Stimulated activated naive CD4-positive, alpha-beta T cell treated with Interleukin-2 at 50 U/mL for 16 hours (primary cell): ENCODE measurements at regions not wholly inside any gene's neighbourhood (a gene's known extent, or its start where the extent isn't known, plus 50 kb on each side); places are given as distances from the start of the nearest gene placed in this dataset.
"Not testable (repeated sequence)": the region's sequence is repeated elsewhere in the genome, so short reads cannot be mapped to it uniquely, and the experiment has no call there.

ENCODE experiments used
- DNase-seq: peaks from one replicate; lab custom pipeline; 2025; lab: John Stamatoyannopoulos, UW

GRCh38 chr5:83001796-83002381 is 75.3 kb downstream of the TMEM167A start:
- DNase-seq = no peak

GRCh38 chr5:83000922-83001321 is 76.3 kb downstream of the TMEM167A start:
- no peak for DNase-seq

GRCh38 chr5:83000428-83000827 is 76.8 kb downstream of the TMEM167A start:
- no peak for DNase-seq

- no peak for DNase-seq
These were observed 83.8 kb downstream of the TMEM167A start for GRCh38 chr5:82993416-82993815.

GRCh38 chr5:82992646-82993045 is 84.5 kb downstream of the TMEM167A start:
- no peak for DNase-seq

GRCh38 chr5:82991678-82992323 is 85.4 kb downstream of the TMEM167A start:
- DNase-seq = no peak

- no peak for DNase-seq
These were observed 86.1 kb downstream of the TMEM167A start for GRCh38 chr5:82991059-82991458.

- no peak for DNase-seq
These were observed 90.0 kb downstream of the TMEM167A start for GRCh38 chr5:82987188-82987587.

GRCh38 chr5:82986404-82986803 is 90.8 kb downstream of the TMEM167A start:
- DNase-seq = no peak

- no peak for DNase-seq
These were observed 91.4 kb downstream of the TMEM167A start for GRCh38 chr5:82985763-82986162.

- no peak for DNase-seq
These were observed 92.1 kb downstream of the TMEM167A start for GRCh38 chr5:82984786-82985735.

GRCh38 chr5:82982846-82983245 is 94.3 kb downstream of the TMEM167A start:
- DNase-seq = no peak

- not testable (repeated sequence) for DNase-seq
These were observed 100.3 kb downstream of the TMEM167A start for GRCh38 chr5:82976887-82977286.

GRCh38 chr5:82975812-82976211 is 101.4 kb downstream of the TMEM167A start:
- no peak for DNase-seq

GRCh38 chr5:82975396-82975795 is 101.8 kb downstream of the TMEM167A start:
- no peak for DNase-seq

GRCh38 chr5:82974346-82974745 is 102.8 kb downstream of the TMEM167A start:
- DNase-seq = not testable (repeated sequence)

GRCh38 chr5:82971901-82972300 is 105.3 kb downstream of the TMEM167A start:
- DNase-seq = no peak

- not testable (repeated sequence) for DNase-seq
These were observed 106.0 kb downstream of the TMEM167A start for GRCh38 chr5:82971034-82971806.

GRCh38 chr5:82969221-82969976 is 107.8 kb downstream of the TMEM167A start:
- peak; percentile 28 for DNase-seq

GRCh38 chr5:82967072-82967471 is 110.1 kb downstream of the TMEM167A start:
- no peak for DNase-seq

GRCh38 chr5:82959466-82959865 is 117.7 kb downstream of the TMEM167A start:
- no peak for DNase-seq
